LNCaP clone FGC (cell line): ENCODE measurements at regions not wholly inside any gene's neighbourhood (a gene's known extent, or its start where the extent isn't known, plus 50 kb on each side); places are given as distances from the start of the nearest gene placed in this dataset.
A peak's percentile ranks its signal among the peaks of the same experiment; 100 is the strongest.

Experiments
- DNase-seq: peaks from one replicate; pipeline ENCODE4 v3.0.0-alpha.2; 2011; ENCODE audit warnings: low read depth
- H3K4me3 ChIP-seq: 2 replicates; pipeline ENCODE4 v1.5.1; 2011; ENCODE audit warnings: mild to moderate bottlenecking, low read depth, low read length, control low read depth
- CTCF ChIP-seq: IDR thresholded peaks from 2 replicates; pipeline ENCODE4 v1.5.1; 2012; ENCODE audit warnings: mild to moderate bottlenecking; ENCODE audit not compliant: control insufficient read depth, insufficient read depth; ENCODE audit errors: extremely low read depth

- TF ChIP-seq CTCF, result 0 out of 2 replicates have a peak, but pooled peaks have one; percentile 3
- H3K4me3 ChIP-seq, result no peak overlapping the region
- no peak for DNase-seq
Observed at GRCh38 chr17:77266891-77267341, 126.1 kb downstream of the SEC14L1 start.

GRCh38 chr17:77269696-77270681, 129.2 kb downstream of the SEC14L1 start:
- DNase-seq, result no peak
- TF ChIP-seq CTCF, result no peak

GRCh38 chr17:77271411-77271810, 130.6 kb downstream of the SEC14L1 start:
- H3K4me3 ChIP-seq, result no peak overlapping the region
- no peak for TF ChIP-seq CTCF
- no peak for DNase-seq

More at GRCh38 chr17:77269696-77270681, 129.2 kb downstream of the SEC14L1 start:
- no peak overlapping the region for H3K4me3 ChIP-seq

GRCh38 chr17:77273397-77274085, 132.8 kb downstream of the SEC14L1 start:
- TF ChIP-seq CTCF, result no peak
- H3K4me3 ChIP-seq, result no peak overlapping the region
- no peak for DNase-seq

- H3K4me3 ChIP-seq, result no peak overlapping the region
- no peak for TF ChIP-seq CTCF
- DNase-seq, result no peak
Observed at GRCh38 chr17:77274096-77274845, 133.5 kb downstream of the SEC14L1 start.

GRCh38 chr17:77279448-77280303, 138.9 kb downstream of the SEC14L1 start:
- no peak for DNase-seq
- no peak overlapping the region for H3K4me3 ChIP-seq
- no peak for TF ChIP-seq CTCF
